ENCODE measurements at regions not wholly inside any gene's neighbourhood (a gene's known extent, or its start where the extent isn't known, plus 50 kb on each side); places are given as distances from the start of the nearest gene placed in this dataset.

DNA sequence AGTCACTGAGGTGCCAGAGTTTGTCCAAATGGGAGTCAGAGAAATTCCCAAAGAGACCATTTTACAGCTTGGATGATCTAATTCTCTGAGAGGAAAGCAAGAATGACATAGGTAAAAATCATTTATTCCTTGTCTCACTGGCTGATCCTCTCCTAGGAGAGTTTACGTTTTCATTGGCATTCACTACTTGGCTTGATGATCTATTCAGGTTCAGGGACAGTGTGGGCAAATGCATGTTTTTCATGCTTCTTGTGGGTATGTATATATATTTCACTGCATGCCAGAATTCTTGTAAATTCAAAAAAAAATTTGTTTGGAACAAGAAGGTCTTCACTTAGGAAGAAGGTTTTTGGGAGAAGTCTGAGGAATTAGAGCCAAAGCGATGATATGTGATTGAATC, 403.4 kb upstream of the JAG1 start:
- Histone ChIP-seq H3K9me3 (no peaks in the 10 kb centered on the region), H3K4me1 (ENCODE audit: control insufficient read depth in 1 of 2, insufficient read depth in 1 of 2, low read depth in 1 of 2, low read length in 1 of 2) (no peaks in the 10 kb centered on the region), H3K4me3 (ENCODE audit: low read depth in 1 of 2, low read length in 1 of 2) (no peak overlapping the region), H3K27me3 (no peaks in the 10 kb centered on the region), H3K36me3 (no peaks in the 10 kb centered on the region), H3K27ac (no peak overlapping the region)
- TF ChIP-seq, protein P1, sequence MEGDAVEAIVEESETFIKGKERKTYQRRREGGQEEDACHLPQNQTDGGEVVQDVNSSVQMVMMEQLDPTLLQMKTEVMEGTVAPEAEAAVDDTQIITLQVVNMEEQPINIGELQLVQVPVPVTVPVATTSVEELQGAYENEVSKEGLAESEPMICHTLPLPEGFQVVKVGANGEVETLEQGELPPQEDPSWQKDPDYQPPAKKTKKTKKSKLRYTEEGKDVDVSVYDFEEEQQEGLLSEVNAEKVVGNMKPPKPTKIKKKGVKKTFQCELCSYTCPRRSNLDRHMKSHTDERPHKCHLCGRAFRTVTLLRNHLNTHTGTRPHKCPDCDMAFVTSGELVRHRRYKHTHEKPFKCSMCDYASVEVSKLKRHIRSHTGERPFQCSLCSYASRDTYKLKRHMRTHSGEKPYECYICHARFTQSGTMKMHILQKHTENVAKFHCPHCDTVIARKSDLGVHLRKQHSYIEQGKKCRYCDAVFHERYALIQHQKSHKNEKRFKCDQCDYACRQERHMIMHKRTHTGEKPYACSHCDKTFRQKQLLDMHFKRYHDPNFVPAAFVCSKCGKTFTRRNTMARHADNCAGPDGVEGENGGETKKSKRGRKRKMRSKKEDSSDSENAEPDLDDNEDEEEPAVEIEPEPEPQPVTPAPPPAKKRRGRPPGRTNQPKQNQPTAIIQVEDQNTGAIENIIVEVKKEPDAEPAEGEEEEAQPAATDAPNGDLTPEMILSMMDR (IDR thresholded peaks at IDR 0.05): no peak

DNA sequence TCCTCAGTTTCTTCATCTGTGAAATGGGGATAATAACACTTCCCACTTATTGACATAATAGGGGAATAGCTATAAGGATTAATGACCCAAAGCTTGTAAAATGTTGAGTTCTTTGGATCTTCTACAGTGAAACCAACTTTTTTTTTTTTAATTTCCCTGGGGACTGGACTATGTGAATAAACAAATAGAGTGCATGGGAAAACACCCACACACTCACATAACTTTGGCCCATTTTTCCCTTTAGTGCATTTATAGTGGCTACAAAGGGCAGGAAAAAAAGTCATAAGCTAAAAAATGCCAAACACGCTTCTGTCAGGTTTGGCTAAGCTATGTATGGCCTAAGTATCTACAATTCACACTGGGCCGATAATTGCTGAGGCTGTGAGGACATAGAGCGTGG, 406.2 kb upstream of the JAG1 start:
- no peaks in the 10 kb centered on the region for H3K4me1 ChIP-seq (ENCODE audit: control insufficient read depth in 1 of 2, insufficient read depth in 1 of 2, low read depth in 1 of 2, low read length in 1 of 2)
- TF ChIP-seq, protein P1 (IDR thresholded peaks at IDR 0.05): no peak
- no peaks in the 10 kb centered on the region for H3K36me3 ChIP-seq
- H3K27me3 ChIP-seq: no peaks in the 10 kb centered on the region
- H3K27ac ChIP-seq: no peak overlapping the region
- H3K4me3 ChIP-seq (ENCODE audit: low read depth in 1 of 2, low read length in 1 of 2): no peak overlapping the region
- no peaks in the 10 kb centered on the region for H3K9me3 ChIP-seq

DNA sequence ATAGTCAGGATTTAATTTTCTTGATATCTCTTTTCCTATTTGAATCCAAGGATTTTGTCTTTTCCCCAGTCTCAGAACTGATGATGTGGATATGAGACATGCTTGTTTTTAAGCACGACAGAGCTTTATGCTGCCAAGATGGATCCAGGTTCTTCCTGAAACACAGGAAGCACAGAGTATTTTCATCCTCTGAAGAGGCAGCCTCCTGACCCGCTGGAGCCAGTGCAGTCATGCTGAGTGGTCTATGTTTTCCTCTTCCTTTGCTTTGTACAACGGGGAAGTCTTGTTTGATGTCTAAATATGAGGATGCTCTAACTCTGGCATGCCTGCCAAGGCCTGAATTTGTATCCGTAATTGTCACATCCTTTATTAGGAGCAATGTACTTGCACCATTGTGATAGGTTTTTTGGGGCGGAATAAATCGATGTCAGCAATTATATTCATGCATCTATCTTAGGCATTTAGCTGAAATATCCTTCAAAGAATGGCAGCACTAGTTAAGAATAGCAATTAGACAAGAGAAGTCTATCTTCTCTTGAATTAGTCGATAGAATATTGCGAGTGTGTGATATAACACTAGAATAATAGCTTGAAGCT, 407.1 kb upstream of the JAG1 start:
- Histone ChIP-seq H3K4me3 (ENCODE audit: low read depth in 1 of 2, low read length in 1 of 2) (no peak overlapping the region), H3K9me3 (no peaks in the 10 kb centered on the region), H3K4me1 (ENCODE audit: control insufficient read depth in 1 of 2, insufficient read depth in 1 of 2, low read depth in 1 of 2, low read length in 1 of 2) (no peaks in the 10 kb centered on the region), H3K27me3 (no peaks in the 10 kb centered on the region), H3K27ac (no peak overlapping the region), H3K36me3 (no peaks in the 10 kb centered on the region)
- TF ChIP-seq, protein P1 (IDR thresholded peaks at IDR 0.05): no peak

GRCh38 chr20:11083841-11084240, 410.0 kb upstream of the JAG1 start:
- Histone ChIP-seq H3K27ac (no peak overlapping the region), H3K9me3 (no peaks in the 10 kb centered on the region), H3K27me3 (no peaks in the 10 kb centered on the region), H3K4me1 (ENCODE audit: control insufficient read depth in 1 of 2, insufficient read depth in 1 of 2, low read depth in 1 of 2, low read length in 1 of 2) (no peaks in the 10 kb centered on the region), H3K4me3 (ENCODE audit: low read depth in 1 of 2, low read length in 1 of 2) (no peak overlapping the region), H3K36me3 (no peaks in the 10 kb centered on the region)
- TF ChIP-seq, protein P1 (IDR thresholded peaks at IDR 0.05): no peak

DNA sequence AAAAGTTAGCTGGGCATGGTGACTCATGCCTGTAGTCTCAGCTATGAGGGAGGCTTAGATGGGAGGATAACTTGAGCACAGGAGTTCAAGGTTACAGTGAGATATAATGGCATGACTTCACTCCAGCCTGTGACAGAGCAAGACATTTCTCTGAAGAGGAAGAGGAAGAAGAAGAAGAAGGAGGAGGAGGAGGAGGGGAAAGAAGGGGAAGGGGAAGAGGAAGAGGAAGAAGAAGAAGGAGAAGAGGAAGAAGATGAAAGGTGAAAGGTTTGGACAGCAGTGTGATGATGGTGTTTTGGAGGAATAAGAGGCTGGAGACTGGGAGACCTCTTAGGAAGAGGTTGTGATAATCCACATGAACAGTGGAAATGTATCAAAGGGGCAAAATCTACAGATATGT, 410.7 kb upstream of the JAG1 start:
- no peak overlapping the region for H3K4me3 ChIP-seq (ENCODE audit: low read depth in 1 of 2, low read length in 1 of 2)
- H3K27me3 ChIP-seq: no peaks in the 10 kb centered on the region
- H3K27ac ChIP-seq: no peak overlapping the region
- no peaks in the 10 kb centered on the region for H3K36me3 ChIP-seq
- TF ChIP-seq, protein P1 (IDR thresholded peaks at IDR 0.05): no peak
- no peaks in the 10 kb centered on the region for H3K9me3 ChIP-seq
- H3K4me1 ChIP-seq (ENCODE audit: control insufficient read depth in 1 of 2, insufficient read depth in 1 of 2, low read depth in 1 of 2, low read length in 1 of 2): no peaks in the 10 kb centered on the region

GRCh38 chr20:11086970-11087369, 413.2 kb upstream of the JAG1 start:
- Histone ChIP-seq H3K27ac (no peak overlapping the region), H3K27me3 (no peaks in the 10 kb centered on the region), H3K4me3 (ENCODE audit: low read depth in 1 of 2, low read length in 1 of 2) (no peak overlapping the region), H3K9me3 (no peaks in the 10 kb centered on the region), H3K36me3 (no peaks in the 10 kb centered on the region), H3K4me1 (ENCODE audit: control insufficient read depth in 1 of 2, insufficient read depth in 1 of 2, low read depth in 1 of 2, low read length in 1 of 2) (no peaks in the 10 kb centered on the region)
- TF ChIP-seq, protein P1 (IDR thresholded peaks at IDR 0.05): no peak
